Erythroblast (primary cell): ENCODE measurements at regions not wholly inside any gene's neighbourhood (a gene's known extent, or its start where the extent isn't known, plus 50 kb on each side); places are given as distances from the start of the nearest gene placed in this dataset.
"Not testable (repeated sequence)": the region's sequence is repeated elsewhere in the genome, so short reads cannot be mapped to it uniquely, and the experiment has no call there.

ENCODE experiments used
- DNase-seq, 2 experiments: peaks; one replicate each; lab custom pipeline; 2025; lab: John Stamatoyannopoulos, UW
- GATA1 ChIP-seq: IDR thresholded peaks from 2 replicates; pipeline ENCODE4 v1.6.1; 2011; ENCODE audit warnings: low read depth, mild to moderate bottlenecking, control low read depth, low read length, moderate library complexity
- POLR2A ChIP-seq: IDR thresholded peaks from 2 replicates; pipeline ENCODE4 v1.6.1; 2011; ENCODE audit warnings: mild to moderate bottlenecking, low read length

DNA sequence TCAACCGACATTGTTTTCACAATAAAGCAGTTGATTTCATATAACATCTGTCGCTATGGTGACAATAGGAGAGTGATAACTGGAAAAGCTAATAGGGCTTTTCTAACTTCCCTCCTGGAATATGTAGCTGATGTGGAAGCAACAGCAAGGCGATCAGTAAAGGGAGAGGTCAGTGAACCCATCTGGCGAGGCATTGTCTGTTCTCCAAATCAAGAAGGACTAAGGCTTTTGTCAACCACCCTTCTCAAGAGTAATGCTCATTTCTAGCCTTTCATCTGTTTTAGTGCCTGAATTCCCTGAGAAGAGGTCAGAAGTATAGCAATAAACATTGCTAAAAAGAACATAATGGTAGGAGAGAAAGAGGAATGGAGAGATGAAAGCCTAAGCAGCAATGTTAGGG, 201.3 kb downstream of the AKAP7 start:
- TF ChIP-seq GATA1 (no peak), POLR2A (no peak)
- no peak for DNase-seq

DNA sequence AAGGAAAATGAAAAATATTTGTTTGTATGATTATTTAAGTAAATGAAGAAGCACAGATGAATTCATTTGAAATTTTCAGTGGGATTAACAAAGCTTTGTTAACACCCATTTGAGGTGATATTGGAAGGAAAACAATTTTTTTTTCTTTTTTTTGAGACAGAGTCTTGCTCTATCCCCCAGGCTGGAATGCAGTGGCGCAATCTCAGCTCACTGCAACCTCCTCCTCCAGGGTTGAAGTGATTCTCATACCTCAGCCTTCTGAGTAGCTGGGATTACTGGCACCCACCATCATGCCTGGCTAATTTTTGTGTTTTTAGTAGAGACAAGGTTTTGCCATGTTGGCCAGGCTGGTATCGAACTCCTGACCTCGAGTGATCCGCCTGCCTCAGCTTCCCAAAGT, 211.6 kb downstream of the AKAP7 start:
- not testable (repeated sequence) for DNase-seq

DNA sequence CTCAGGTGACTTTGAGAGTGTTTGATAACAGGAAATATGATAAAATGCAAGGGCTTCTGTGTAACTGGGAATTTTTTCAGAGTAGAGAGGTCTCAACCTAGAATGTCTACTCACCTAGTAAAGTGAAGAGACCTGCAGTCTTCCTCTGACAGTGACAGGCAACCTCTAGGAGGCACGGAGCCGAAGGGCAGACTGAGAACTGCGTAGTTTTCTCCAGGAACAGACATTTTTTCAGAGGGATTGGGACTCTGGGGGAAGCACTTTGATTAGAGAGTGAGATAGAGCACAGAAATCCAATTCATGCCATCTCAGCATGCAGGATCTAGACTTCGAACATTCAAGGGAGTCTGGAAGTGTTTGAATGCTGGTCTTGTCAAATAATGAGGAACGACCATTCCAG, 213.3 kb downstream of the AKAP7 start:
- TF ChIP-seq GATA1 (no peak), POLR2A (no peak)
- DNase-seq = no peak

DNA sequence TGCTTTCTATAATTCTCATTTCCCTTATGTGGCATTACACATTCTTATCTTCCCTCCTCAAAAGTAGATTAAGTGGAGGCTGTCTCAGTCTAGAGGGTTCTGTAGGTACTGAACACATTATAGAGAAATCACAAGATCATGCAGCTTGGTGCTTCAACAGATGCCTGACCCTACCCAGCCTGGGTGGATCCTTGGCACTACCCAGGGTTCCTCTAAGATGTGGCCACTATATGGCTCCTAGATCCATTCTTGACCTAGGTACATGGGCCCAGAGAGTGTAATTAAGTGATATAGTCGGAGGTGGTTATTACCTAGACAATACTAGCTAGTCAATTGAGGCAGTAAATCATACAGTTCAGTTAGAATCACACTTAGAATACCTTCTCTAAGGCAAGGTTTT, 213.9 kb downstream of the AKAP7 start:
- DNase-seq = no peak
- no peak for TF ChIP-seq POLR2A
- TF ChIP-seq GATA1 = no peak

DNA sequence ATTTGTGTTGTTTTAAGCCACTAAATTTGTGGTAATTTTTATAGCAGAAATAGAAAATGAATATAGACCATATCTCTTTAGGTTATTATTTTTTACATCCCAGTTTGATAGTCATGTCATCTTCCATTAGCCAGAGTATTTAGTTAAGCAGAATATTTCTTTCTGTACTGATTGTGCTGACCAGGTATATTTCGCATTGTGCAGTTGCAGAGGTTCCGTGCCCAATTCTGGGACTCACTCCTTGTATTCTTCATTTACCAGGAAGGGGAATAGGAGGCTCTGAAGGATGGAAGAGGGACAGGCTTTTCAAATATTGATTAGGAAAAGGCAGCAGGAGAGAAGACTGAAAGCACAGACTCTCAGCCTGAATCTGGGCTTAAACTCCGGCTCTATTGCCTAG, 217.8 kb downstream of the AKAP7 start:
- no peak for DNase-seq
- no peak for TF ChIP-seq GATA1

DNA sequence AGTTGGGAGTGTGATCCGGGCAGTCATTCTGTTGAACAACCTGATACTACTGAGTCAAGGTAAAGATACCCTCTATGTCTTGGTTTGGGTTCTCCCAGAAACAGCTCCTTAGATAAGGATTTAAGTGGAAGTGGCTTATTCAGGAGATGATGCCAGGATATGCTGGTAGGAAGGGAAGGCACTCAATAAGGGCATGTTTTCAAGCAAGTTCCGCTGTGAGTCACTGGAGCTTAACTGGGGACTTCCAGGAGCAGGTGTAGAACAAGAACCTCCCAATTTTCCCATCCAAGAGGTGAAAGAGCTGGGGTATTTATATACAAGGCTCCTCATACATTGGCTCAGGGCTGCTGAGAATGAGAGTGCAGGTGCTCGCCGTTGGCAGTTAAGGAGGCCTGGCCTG, 218.6 kb downstream of the AKAP7 start:
- TF ChIP-seq POLR2A (no peak), GATA1 (no peak)

DNA sequence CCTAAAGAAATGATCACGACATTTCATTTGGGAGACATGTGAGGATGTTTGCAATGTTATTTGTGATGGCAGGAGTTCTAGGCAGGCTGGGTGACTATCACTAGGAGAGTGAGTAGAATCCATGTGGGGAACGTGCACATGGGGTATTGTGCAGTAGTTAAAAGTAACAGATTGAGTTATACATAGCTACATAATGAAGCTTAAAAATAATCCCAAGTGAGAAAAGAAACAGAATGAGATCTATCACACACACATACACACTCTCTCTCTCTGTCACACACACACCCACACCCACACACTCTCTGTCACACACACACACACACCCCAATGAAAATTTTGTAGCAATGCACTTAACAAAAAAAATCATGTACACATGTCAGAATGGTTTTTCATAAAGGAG, 218.7 kb upstream of the ARG1 start:
- no peak for DNase-seq
- TF ChIP-seq POLR2A = no peak
- no peak for TF ChIP-seq GATA1

More for the DNA sequence above, 218.6 kb downstream of the AKAP7 start:
- no peak for DNase-seq

DNA sequence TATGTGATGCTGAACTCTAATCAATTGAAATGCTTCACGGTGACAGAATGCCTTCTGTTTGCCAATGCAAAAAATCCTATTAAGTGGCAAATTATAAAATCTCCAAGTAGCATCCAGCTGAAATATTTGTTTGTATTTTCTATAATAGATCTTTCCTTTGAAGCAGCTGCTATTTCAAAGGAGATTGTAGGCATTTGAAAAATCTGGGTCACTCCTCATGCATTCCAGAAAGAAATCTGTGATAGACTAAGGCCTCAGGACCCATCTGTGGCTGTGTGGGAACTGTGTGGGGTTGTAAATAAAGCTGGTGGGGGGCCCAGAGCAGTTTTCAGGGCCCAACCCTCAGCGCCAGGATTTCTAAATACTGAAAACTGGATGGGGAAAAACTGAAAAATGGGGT, 216.9 kb upstream of the ARG1 start:
- DNase-seq = no peak
- TF ChIP-seq POLR2A (no peak), GATA1 (no peak)

DNA sequence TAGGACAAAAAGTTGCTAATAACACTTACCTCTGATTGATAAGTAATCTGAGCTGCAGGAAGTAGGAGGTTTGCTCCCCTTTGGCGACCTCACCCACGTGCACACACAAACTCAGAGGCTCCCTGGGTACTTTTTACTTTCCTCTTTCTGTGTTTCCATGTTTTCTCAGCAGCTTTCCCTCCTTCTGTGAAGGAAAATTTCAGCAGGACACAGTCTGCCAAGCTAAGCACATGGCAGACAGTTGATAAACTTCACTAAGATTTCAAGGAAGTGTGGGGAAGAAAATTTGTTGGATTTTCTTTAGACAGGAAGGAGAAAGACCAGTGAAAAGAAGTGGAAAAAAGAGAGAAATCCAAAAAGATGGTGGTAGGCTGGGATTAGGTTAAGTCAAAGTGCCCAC, 215.5 kb upstream of the ARG1 start:
- TF ChIP-seq POLR2A (no peak), GATA1 (no peak)
- DNase-seq = no peak

DNA sequence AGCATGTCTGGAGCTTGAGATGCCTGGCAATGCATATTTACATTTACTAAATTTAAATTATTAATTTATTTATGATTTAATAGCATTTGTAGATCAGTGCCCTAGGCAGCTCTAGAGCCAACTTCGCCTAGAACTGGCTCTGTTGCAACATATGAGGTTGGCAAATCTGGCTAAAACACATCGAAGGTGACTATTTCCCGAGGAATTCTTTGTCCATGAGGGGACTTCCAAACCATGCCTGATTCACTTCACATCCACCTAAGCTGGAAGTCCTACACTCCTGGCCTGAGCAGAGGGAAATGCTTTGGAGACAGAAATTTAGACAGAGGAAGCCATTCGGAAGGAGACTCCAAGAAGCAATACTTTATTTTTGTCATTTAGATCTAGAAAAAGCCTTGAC, 211.0 kb upstream of the ARG1 start:
- no peak for DNase-seq
- TF ChIP-seq GATA1 (no peak), POLR2A (no peak)

DNA sequence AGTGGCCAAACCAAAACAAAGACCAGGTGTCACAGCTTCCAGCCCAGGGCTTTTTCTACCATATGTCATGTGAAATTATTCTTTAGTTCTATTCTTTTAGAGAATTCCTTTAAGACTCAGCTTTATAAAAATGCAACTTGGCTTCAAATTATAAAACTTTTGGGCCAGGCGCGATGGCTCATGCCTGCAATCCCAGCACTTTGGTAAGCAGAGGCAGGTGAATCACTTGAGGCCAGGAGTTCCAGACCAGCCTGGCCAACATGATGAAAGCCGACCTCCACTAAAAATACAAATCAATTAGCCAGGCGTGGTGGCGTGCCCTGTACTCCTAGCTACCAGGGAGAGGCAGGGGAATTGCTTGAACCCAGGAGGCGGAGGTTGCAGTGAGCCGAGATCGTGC, 210.3 kb upstream of the ARG1 start:
- no peak for TF ChIP-seq POLR2A
- TF ChIP-seq GATA1 = no peak
- DNase-seq = no peak

DNA sequence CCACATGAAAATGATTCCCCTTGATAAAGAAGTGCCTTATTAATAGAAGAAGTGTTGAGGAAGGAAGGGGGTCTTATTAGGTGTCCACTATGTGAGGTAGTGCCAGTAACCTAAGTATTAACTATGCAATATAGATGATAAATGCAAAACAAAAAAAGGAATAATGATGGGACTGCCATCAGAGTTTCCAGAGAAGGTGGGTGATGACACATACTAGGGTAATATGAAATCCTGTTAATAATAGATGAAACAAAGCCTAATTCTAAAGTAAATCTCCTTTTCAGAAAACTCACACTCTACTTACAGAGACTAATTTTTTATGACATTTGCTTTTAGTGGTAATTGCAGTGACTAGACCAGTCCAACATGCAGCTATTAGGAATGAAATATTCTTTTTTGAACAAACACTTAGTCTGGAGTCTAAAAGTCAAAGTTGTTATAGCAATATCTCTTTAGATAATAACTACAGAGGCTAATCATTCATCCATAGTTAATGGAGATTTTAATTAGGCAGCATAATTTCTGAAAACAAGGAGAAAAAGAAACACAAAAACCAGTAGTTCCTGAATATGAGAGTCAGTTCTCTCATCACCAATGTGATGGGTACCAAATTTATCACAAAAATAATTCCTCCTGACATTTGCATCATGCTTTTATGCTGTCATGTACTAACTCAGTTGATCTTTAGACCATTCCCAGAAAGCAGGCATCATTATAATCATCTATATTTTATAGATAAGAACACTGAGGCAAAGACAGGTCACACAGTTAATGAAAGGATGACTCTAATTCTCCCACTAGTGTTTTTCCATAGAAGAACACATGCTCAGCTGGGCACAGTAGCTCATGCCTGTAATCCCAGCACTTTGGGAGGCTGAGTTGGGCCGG, 208.8 kb upstream of the ARG1 start:
- TF ChIP-seq POLR2A (no peak), GATA1 (no peak)
- no peak for DNase-seq

DNA sequence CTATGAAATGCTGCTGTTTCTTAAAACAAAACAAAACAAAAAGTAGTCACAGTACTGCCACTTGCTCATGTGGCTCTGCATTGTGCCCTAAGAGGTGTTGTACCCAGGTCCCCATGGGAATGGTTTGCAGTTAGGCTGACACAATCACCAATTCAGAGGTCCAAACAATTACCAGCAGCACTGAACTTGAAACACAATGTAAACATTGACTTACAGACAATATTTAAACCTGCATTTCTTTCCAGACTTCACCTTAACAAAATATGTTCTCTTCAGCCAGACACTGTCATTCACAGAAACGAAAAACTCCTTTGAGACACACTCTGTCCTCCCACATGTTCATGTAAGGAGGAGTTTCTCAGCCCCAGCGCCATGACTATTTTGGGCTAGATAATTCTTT, 206.8 kb upstream of the ARG1 start:
- no peak for DNase-seq
- TF ChIP-seq GATA1 (no peak), POLR2A (no peak)

DNA sequence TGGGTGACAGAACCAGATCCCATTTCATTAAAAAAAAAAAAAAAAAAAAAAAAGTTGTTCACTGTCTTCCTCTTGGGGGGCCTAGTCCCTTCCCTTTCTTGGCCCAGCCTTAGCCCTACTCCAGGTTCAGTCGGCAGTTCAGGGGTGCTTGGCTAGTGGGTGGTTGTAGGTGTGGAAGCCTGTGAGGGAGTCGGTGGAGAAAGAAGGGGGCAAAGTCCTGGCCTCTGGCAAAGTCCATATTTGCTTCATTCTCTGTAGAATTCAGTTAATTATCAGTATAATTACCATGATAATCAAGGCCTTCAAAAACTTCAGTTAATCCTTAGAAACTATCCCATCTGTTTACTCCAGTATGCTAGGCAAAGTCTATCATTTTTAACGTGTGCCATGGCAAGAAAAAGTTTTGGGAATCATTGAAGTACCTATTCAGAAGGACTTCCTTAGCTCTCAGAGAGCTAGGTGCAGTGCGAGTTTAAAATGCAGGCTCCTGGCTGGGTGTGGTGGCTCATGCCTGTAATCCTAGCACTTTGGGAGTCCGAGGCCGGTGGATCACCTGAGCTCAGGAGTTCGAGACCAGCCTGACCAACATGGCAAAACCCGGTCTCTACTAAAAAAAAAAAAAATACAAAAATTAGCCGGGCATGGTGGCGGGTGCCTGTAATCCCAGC, 205.7 kb upstream of the ARG1 start:
- no peak for DNase-seq
- TF ChIP-seq POLR2A = no peak
- no peak for TF ChIP-seq GATA1
